Amygdala (tissue), 56 donors: ENCODE measurements at regions not wholly inside any gene's neighbourhood (a gene's known extent, or its start where the extent isn't known, plus 50 kb on each side); places are given as distances from the start of the nearest gene placed in this dataset.

Experiments
- DNase-seq, 56 donors: peaks; one replicate each; lab custom pipeline; 2025; lab: John Stamatoyannopoulos, UW

GRCh38 chr13:47100214-47100853 is 203.5 kb upstream of the HTR2A start:
- DNase-seq: no peak

- no peak for DNase-seq
These were observed 198.0 kb upstream of the HTR2A start for GRCh38 chr13:47094734-47095434.

DNA sequence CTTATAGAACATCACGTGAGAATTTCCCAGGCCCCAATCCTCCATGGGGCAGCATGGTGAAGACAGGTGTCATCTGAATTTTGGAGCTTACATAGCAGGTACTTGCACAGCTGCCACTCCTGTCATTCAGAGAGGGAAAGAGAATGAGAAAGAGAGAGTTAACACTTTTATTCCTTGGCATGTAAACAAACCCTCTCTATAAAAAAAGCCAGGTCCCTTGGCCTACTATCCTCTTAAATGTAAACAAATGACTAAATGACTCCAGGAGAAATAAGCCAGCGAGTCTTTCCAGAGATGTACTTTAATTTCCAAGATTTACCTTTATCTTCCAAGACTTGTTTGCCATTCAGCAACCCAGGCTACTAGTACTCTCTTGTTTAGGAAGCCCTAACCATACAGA is 195.3 kb upstream of the HTR2A start:
- DNase-seq: no peak

- DNase-seq: no peak
These were observed 191.0 kb upstream of the HTR2A start for GRCh38 chr13:47087841-47088240.

- no peak for DNase-seq
These were observed 190.4 kb upstream of the HTR2A start for GRCh38 chr13:47087241-47087640.

DNA sequence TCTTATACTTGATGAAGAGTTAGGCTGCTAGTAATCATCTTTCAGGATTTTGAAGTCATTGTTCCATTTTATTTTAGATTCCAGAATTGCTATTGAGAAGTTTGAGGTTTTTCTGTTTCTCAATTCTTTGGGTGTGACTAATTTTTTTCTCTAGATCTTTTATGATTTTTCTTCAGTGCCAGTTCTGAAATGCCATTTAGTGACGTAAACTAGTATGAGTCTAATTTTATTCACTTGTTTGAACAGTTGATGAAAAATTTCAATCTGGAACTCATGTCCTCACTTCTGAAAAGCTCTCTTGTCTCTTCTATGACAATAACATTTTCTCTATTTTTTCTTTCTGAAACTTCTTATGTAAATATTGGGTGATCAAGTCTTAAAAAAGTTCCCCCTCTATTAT is 188.5 kb upstream of the HTR2A start:
- DNase-seq: no peak

DNA sequence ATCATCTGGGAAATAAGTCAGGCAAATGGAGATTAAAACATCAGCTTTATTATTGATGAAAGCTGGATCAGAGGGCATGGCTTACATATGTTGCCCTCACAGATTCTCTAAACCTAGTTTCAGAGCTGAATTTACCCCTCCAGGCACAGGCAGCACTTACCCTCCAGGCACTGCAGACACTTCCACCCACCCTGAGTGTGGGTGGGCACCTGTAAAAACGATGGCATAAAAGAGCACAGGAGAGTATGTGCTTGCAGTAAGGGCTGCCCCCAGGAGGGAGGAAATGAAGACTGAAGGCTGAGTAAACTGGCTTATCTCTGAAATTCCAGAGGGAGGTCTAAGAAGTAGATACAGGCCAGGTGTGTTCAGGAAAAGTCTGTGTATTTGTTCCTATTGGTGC is 185.0 kb upstream of the HTR2A start:
- no peak for DNase-seq

- DNase-seq: peak in 2 of 56 donors; percentile 4 to 20
These were observed 184.4 kb upstream of the HTR2A start for GRCh38 chr13:47081246-47081645.

- peak in 3 of 56 donors; percentile 2 to 12 (median 8) for DNase-seq
These were observed 183.8 kb upstream of the HTR2A start for GRCh38 chr13:47080621-47081020.

GRCh38 chr13:47076500-47076899 is 179.6 kb upstream of the HTR2A start:
- DNase-seq: no peak

- DNase-seq: no peak
These were observed 172.3 kb upstream of the HTR2A start for GRCh38 chr13:47069133-47069532.

DNA sequence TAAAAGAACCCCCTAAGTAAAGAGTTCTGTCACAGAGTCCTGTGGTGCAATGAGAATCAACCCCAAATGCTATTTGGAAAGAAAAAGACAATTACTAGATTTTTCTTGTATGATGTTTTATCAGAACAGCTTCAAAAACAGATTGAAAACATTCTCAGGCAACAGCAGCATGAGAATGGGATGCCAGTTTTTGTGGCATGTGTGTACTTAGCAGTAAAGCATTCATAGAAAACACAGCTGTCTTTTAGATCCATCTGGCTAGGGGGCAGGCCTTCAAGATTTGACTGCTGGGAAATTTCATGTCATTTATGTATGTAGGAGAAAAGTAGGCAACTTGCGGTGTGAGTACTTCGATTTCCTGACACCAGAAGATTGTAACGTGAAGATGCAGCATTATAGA is 170.5 kb upstream of the HTR2A start:
- DNase-seq: no peak

- DNase-seq: no peak
These were observed 169.4 kb upstream of the HTR2A start for GRCh38 chr13:47066226-47066625.

GRCh38 chr13:47064381-47064780 is 167.5 kb upstream of the HTR2A start:
- no peak for DNase-seq

DNA sequence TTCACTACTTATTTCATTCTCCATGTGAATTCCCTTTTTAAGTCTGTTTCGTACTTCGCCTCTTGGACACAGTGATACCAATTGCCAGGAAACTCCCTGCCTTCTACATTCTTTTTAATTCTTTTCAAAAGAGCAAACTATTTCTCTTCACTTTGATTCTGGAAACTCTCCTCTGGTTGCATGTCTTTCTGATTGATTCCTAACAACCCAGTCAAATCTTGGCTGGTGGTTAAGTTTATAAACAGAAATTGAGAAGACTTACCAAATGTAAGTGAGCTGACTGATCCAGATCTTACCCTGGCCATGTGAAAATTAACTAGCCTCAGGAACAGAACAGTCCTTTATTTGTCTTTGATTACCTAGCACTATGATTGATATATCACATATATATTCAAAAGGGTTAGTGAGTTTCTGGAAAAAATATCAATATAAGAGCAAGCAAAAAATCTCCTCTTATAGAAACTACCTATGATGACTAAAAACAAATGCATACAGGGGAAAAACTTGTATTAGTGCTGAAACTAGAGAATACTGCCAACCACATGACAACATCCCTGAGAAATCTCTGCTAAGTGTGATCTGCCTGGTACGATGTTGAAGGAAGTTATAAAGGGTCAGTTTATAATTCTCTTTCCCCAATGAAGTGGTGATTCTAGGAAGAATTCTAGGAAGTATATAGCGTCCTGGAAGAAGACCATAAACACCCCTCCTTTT is 152.6 kb upstream of the HTR2A start:
- DNase-seq: no peak

- DNase-seq: no peak
These were observed 149.9 kb upstream of the HTR2A start for GRCh38 chr13:47046706-47047105.

- no peak for DNase-seq
These were observed 148.0 kb upstream of the HTR2A start for GRCh38 chr13:47044842-47045241.

DNA sequence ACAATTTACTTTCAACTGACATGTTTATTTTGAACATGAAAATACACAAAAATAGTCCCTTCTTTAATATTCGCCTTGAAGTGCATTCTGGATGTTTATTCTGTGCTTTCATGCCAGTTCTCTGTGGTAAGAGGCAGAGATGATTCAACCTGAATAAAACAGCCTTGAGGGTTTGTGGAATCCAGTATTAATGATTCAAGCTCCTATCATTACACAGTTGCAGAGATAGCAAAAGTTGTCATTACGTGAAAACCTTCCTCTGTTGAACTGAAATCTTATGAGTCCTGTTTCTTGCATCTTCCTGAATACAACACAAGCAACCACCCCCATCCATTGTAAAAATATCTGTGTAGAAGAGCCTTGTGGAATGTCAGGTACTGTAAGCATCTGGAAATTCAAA is 142.3 kb upstream of the HTR2A start:
- DNase-seq: no peak

DNA sequence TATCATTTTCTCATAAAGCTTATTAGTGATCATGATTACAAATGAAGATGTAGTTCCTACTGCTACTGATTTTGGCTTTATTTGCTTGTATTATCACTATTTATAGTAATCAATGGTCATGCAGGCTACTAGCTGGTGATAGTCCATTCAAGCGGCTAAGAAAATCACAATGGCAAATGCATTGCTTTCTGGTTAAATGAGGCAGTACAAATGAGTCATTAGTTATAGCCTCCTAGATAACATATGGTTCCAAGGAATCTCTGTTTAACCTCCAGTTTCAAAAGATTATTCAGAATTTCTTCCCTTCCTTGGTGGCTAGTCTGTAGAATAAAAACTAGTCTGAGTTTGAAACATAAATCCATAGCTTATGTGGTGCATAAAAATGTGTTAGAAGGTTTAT is 141.3 kb upstream of the HTR2A start:
- DNase-seq: no peak

- DNase-seq: no peak
These were observed 139.6 kb upstream of the HTR2A start for GRCh38 chr13:47036294-47037008.

GRCh38 chr13:47033216-47033615 is 136.4 kb upstream of the HTR2A start:
- DNase-seq: no peak
